Embryonic facial prominence (tissue), 1 donor: ENCODE measurements at regions not wholly inside any gene's neighbourhood (a gene's known extent, or its start where the extent isn't known, plus 50 kb on each side); places are given as distances from the start of the nearest gene placed in this dataset.

Source experiments
- DNase-seq: peaks from one replicate; pipeline ENCODE4 v3.0.0-alpha.2; 2016; ENCODE audit errors: extremely low spot score

- no peak for DNase-seq
These were observed 303.8 kb upstream of the TENM3 start for GRCh38 chr4:181939199-181939945.

- DNase-seq: no peak
These were observed 298.7 kb upstream of the TENM3 start for GRCh38 chr4:181944527-181944926.

GRCh38 chr4:181946902-181947301, 296.3 kb upstream of the TENM3 start:
- no peak for DNase-seq

GRCh38 chr4:181948839-181949382, 294.3 kb upstream of the TENM3 start:
- DNase-seq: no peak

GRCh38 chr4:181949704-181950312, 293.4 kb upstream of the TENM3 start:
- no peak for DNase-seq

- DNase-seq: no peak
These were observed 292.7 kb upstream of the TENM3 start for GRCh38 chr4:181950372-181951127.

GRCh38 chr4:181951265-181951664, 291.9 kb upstream of the TENM3 start:
- no peak for DNase-seq

- no peak for DNase-seq
These were observed 290.7 kb upstream of the TENM3 start for GRCh38 chr4:181952478-181952877.

- DNase-seq: no peak
These were observed 286.7 kb upstream of the TENM3 start for GRCh38 chr4:181956512-181956911.

- no peak for DNase-seq
These were observed 286.1 kb upstream of the TENM3 start for GRCh38 chr4:181957088-181957487.

GRCh38 chr4:181958446-181958845, 284.8 kb upstream of the TENM3 start:
- no peak for DNase-seq

- DNase-seq: no peak
These were observed 284.1 kb upstream of the TENM3 start for GRCh38 chr4:181959121-181959520.

- no peak for DNase-seq
These were observed 282.8 kb upstream of the TENM3 start for GRCh38 chr4:181960384-181960783.

- no peak for DNase-seq
These were observed 280.9 kb upstream of the TENM3 start for GRCh38 chr4:181962321-181962720.

GRCh38 chr4:181964731-181965130, 278.5 kb upstream of the TENM3 start:
- DNase-seq: no peak

GRCh38 chr4:181966104-181966551, 277.1 kb upstream of the TENM3 start:
- no peak for DNase-seq

GRCh38 chr4:181967401-181967800, 275.8 kb upstream of the TENM3 start:
- no peak for DNase-seq

GRCh38 chr4:181968371-181968770, 274.8 kb upstream of the TENM3 start:
- no peak for DNase-seq

- DNase-seq: no peak
These were observed 274.1 kb upstream of the TENM3 start for GRCh38 chr4:181969151-181969550.

- DNase-seq: no peak
These were observed 272.8 kb upstream of the TENM3 start for GRCh38 chr4:181970366-181970765.

- DNase-seq: no peak
These were observed 271.8 kb upstream of the TENM3 start for GRCh38 chr4:181971411-181971810.

GRCh38 chr4:181971973-181972372, 271.2 kb upstream of the TENM3 start:
- no peak for DNase-seq
